ENCODE measurements at regions not wholly inside any gene's neighbourhood (a gene's known extent, or its start where the extent isn't known, plus 50 kb on each side); places are given as distances from the start of the nearest gene placed in this dataset.

GRCh38 chr6:163777716-163778115 lies 363.2 kb downstream of the QKI start:
- Histone ChIP-seq H3K4me1 (peaks cover 56% of the 10 kb centered on the region), H3K27ac (peak overlapping the region; percentile 86), H3K9me3 (replicated peaks) (no peaks in the 10 kb centered on the region), H3K36me3 (no peaks in the 10 kb centered on the region), H3K27me3 (no peaks in the 10 kb centered on the region), H3K4me3 (no peak overlapping the region)
- peak; percentile 70 to 87 for DNase-seq

GRCh38 chr6:163776906-163777686 lies 362.6 kb downstream of the QKI start:
- Histone ChIP-seq H3K27ac (peak overlapping the region; percentile 86), H3K4me3 (no peak overlapping the region), H3K9me3 (replicated peaks) (no peaks in the 10 kb centered on the region), H3K4me1 (peaks cover 49% of the 10 kb centered on the region), H3K27me3 (no peaks in the 10 kb centered on the region), H3K36me3 (no peaks in the 10 kb centered on the region)
- DNase-seq, result peak in 1 of 2 experiments; percentile 69

- no peak overlapping the region for H3K4me3 ChIP-seq
- no peaks in the 10 kb centered on the region for H3K9me3 ChIP-seq (replicated peaks)
- H3K4me1 ChIP-seq, result peaks cover 43% of the 10 kb centered on the region
- peak in 1 of 2 experiments; percentile 28 for DNase-seq
- no peaks in the 10 kb centered on the region for H3K27me3 ChIP-seq
- no peaks in the 10 kb centered on the region for H3K36me3 ChIP-seq
- no peak overlapping the region; the same call in 1 of the 2 replicates for H3K27ac ChIP-seq
Observed at GRCh38 chr6:163776196-163776905, 361.8 kb downstream of the QKI start.

- no peak overlapping the region for H3K27ac ChIP-seq
- H3K27me3 ChIP-seq, result no peaks in the 10 kb centered on the region
Observed at GRCh38 chr6:163775313-163775712, 360.8 kb downstream of the QKI start.

GRCh38 chr6:163774485-163774884 lies 360.0 kb downstream of the QKI start:
- DNase-seq, result no peak
- Histone ChIP-seq H3K36me3 (no peaks in the 10 kb centered on the region), H3K27ac (no peak overlapping the region), H3K9me3 (replicated peaks) (no peaks in the 10 kb centered on the region), H3K27me3 (no peaks in the 10 kb centered on the region), H3K4me3 (no peak overlapping the region), H3K4me1 (peaks cover 34% of the 10 kb centered on the region)

More at GRCh38 chr6:163775313-163775712, 360.8 kb downstream of the QKI start:
- H3K36me3 ChIP-seq, result no peaks in the 10 kb centered on the region
- no peaks in the 10 kb centered on the region for H3K9me3 ChIP-seq (replicated peaks)
- peaks cover 42% of the 10 kb centered on the region for H3K4me1 ChIP-seq
- DNase-seq, result no peak
- H3K4me3 ChIP-seq, result no peak overlapping the region

- H3K36me3 ChIP-seq, result no peaks in the 10 kb centered on the region
- H3K4me3 ChIP-seq, result no peak overlapping the region
Observed at GRCh38 chr6:163773646-163774045, 359.1 kb downstream of the QKI start.

GRCh38 chr6:163772701-163773100 lies 358.2 kb downstream of the QKI start:
- no peak overlapping the region for H3K4me3 ChIP-seq
- no peaks in the 10 kb centered on the region for H3K36me3 ChIP-seq

More at GRCh38 chr6:163773646-163774045, 359.1 kb downstream of the QKI start:
- DNase-seq, result no peak
- Histone ChIP-seq H3K9me3 (replicated peaks) (no peaks in the 10 kb centered on the region), H3K27me3 (no peaks in the 10 kb centered on the region), H3K27ac (no peak overlapping the region), H3K4me1 (peaks cover 26% of the 10 kb centered on the region)

GRCh38 chr6:163771180-163771579 lies 356.7 kb downstream of the QKI start:
- Histone ChIP-seq H3K9me3 (replicated peaks) (no peaks in the 10 kb centered on the region), H3K27ac (no peak overlapping the region), H3K4me3 (no peak overlapping the region), H3K36me3 (no peaks in the 10 kb centered on the region), H3K27me3 (no peaks in the 10 kb centered on the region), H3K4me1 (peaks cover 5% of the 10 kb centered on the region)
- DNase-seq, result no peak

More at GRCh38 chr6:163772701-163773100, 358.2 kb downstream of the QKI start:
- Histone ChIP-seq H3K4me1 (peaks cover 16% of the 10 kb centered on the region), H3K27ac (no peak overlapping the region), H3K9me3 (replicated peaks) (no peaks in the 10 kb centered on the region), H3K27me3 (no peaks in the 10 kb centered on the region)
- DNase-seq, result no peak

GRCh38 chr6:163768905-163769304 lies 354.4 kb downstream of the QKI start:
- Histone ChIP-seq H3K27ac (no peak overlapping the region), H3K36me3 (no peaks in the 10 kb centered on the region), H3K9me3 (replicated peaks) (no peaks in the 10 kb centered on the region), H3K4me1 (peaks cover 23% of the 10 kb centered on the region), H3K27me3 (no peaks in the 10 kb centered on the region), H3K4me3 (no peak overlapping the region)
- no peak for DNase-seq

- no peak overlapping the region for H3K27ac ChIP-seq
- H3K9me3 ChIP-seq (replicated peaks), result no peaks in the 10 kb centered on the region
- H3K27me3 ChIP-seq, result no peaks in the 10 kb centered on the region
Observed at GRCh38 chr6:163766936-163767335, 352.4 kb downstream of the QKI start.

GRCh38 chr6:163765335-163765734 lies 350.8 kb downstream of the QKI start:
- Histone ChIP-seq H3K4me3 (peak overlapping the region; percentile 23), H3K27ac (peak overlapping the region; percentile 37)
- DNase-seq, result peak in 1 of 2 experiments; percentile 46

More at GRCh38 chr6:163766936-163767335, 352.4 kb downstream of the QKI start:
- Histone ChIP-seq H3K4me3 (no peak overlapping the region), H3K4me1 (peaks cover 26% of the 10 kb centered on the region), H3K36me3 (no peaks in the 10 kb centered on the region)
- no peak for DNase-seq

GRCh38 chr6:163764565-163764964 lies 350.0 kb downstream of the QKI start:
- DNase-seq, result peak; percentile 40 to 63
- peak overlapping the region; percentile 37 for H3K27ac ChIP-seq

More at GRCh38 chr6:163765335-163765734, 350.8 kb downstream of the QKI start:
- Histone ChIP-seq H3K27me3 (no peaks in the 10 kb centered on the region), H3K36me3 (no peaks in the 10 kb centered on the region), H3K4me1 (peaks cover 30% of the 10 kb centered on the region), H3K9me3 (replicated peaks) (no peaks in the 10 kb centered on the region)

GRCh38 chr6:163761481-163761880 lies 347.0 kb downstream of the QKI start:
- H3K4me1 ChIP-seq, result peaks cover 36% of the 10 kb centered on the region
- no peaks in the 10 kb centered on the region for H3K36me3 ChIP-seq
- no peak for DNase-seq
- H3K9me3 ChIP-seq (replicated peaks), result no peaks in the 10 kb centered on the region
- no peak overlapping the region for H3K4me3 ChIP-seq
- H3K27me3 ChIP-seq, result no peaks in the 10 kb centered on the region
- H3K27ac ChIP-seq, result no peak overlapping the region

More at GRCh38 chr6:163764565-163764964, 350.0 kb downstream of the QKI start:
- H3K36me3 ChIP-seq, result no peaks in the 10 kb centered on the region
- no peaks in the 10 kb centered on the region for H3K9me3 ChIP-seq (replicated peaks)
- H3K4me3 ChIP-seq, result peak overlapping the region; percentile 23
- peaks cover 34% of the 10 kb centered on the region for H3K4me1 ChIP-seq
- no peaks in the 10 kb centered on the region for H3K27me3 ChIP-seq

- Histone ChIP-seq H3K4me1 (peaks cover 40% of the 10 kb centered on the region), H3K27ac (no peak overlapping the region), H3K9me3 (replicated peaks) (no peaks in the 10 kb centered on the region), H3K27me3 (no peaks in the 10 kb centered on the region), H3K4me3 (no peak overlapping the region), H3K36me3 (no peaks in the 10 kb centered on the region)
- no peak for DNase-seq
Observed at GRCh38 chr6:163760860-163761259, 346.3 kb downstream of the QKI start.

GRCh38 chr6:163759542-163759941 lies 345.0 kb downstream of the QKI start:
- no peaks in the 10 kb centered on the region for H3K27me3 ChIP-seq
- H3K36me3 ChIP-seq, result no peaks in the 10 kb centered on the region
- peaks cover 31% of the 10 kb centered on the region for H3K4me1 ChIP-seq
- H3K27ac ChIP-seq, result no peak overlapping the region
- peaks cover 6% of the 10 kb centered on the region; the same call in 1 of the 2 replicates for H3K9me3 ChIP-seq (replicated peaks)
- no peak for DNase-seq
- no peak overlapping the region for H3K4me3 ChIP-seq
